ENCODE measurements at regions not wholly inside any gene's neighbourhood (a gene's known extent, or its start where the extent isn't known, plus 50 kb on each side); places are given as distances from the start of the nearest gene placed in this dataset.
"Not testable (repeated sequence)": the region's sequence is repeated elsewhere in the genome, so short reads cannot be mapped to it uniquely, and the experiment has no call there.

DNA sequence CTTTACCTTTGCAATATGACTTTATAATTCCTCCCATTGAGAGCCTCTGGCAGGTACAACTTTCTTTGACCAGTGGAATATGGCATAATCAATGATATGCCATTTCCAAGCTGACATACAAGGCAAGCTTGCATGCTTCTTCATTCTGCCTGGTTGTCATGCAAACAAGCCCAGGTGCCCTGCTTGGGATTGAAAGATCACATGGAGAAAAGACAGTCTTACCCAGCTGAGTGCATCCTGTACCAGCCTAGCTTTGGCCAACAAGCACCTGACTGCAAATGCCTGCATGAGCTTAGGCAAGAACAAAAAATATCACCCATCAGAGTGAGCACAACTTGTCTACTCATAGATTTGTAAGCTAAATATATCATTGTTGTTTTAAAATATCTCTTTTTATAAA is 82.9 kb upstream of the KCND2 start:
- no peak for DNase-seq (ENCODE audit: low read depth)

DNA sequence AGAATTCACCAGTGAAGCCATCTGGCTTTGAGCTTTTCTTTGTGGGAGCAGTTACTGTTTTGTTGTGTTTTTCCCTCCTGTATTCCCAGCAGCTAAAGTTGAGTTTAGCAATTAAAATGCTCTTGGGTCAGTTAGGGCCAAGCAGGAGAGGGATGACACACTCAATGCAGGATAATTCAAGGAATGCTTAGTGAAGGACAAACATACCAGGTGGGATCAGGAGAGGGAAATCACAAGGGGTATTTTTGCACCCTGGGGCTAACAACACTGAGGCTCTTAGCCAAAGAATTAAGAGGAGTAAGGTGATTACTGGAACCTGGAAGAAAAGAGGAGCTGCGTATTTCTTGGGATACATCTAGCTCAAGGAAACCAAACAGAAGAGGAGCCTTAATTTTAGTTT is 82.4 kb upstream of the KCND2 start:
- no peak for DNase-seq (ENCODE audit: low read depth)

DNA sequence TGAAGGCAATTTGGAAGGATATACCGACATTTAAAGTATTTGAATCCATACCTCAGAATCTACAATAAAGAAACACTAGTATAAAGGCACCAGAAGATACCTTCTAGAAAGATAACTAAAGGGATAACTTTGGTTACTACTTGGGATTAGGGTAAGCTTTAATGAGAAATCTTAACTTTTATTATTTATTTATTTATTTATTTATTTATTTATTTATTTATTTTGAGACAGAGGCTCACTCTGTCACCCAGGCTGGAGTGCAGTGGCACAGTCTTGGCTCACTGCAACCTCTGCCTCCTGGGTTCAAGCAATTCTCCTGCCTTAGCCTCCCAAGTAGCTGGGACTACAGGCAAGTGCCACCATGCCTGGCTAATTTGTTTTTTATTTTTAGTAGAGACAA is 81.6 kb upstream of the KCND2 start:
- DNase-seq (ENCODE audit: low read depth): not testable (repeated sequence)

DNA sequence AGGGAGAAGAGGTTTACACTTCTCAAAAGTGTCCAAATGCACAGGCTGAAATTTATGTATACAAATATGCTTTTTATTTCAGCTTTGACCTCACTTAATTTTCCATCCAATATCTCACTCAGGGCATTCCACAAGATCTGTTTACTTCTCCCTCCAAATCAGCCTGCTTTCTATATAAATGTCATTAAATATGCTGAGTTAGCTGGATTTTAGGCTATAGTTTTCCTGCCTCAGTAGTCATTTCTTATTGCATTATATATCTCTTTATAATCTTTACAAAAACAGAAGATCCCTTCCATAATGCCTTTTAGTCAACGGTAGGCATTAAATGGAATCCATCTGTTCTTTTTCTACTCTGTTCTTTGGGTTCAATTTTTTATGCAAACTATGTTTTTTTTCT is 71.7 kb upstream of the KCND2 start:
- DNase-seq (ENCODE audit: low read depth): no peak

DNA sequence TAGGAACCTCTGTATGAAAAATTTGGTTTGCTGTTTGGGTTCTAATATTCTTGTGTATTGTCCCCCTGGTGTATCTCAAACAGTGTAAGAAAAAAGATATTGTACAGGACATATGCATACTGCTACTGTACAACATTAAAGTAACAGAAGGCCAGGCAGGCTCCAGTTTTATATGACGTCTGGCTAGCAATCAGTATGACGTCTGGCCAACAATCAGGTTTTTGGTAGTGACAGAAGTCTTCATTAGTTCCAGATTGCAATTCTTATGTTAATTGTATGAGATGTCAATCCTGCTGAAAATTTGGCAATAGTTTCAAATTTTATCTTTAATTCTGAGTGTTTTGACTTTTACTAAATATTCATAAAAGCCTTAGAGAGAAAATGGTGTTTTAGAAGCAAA is 67.9 kb upstream of the KCND2 start:
- DNase-seq (ENCODE audit: low read depth): no peak

DNA sequence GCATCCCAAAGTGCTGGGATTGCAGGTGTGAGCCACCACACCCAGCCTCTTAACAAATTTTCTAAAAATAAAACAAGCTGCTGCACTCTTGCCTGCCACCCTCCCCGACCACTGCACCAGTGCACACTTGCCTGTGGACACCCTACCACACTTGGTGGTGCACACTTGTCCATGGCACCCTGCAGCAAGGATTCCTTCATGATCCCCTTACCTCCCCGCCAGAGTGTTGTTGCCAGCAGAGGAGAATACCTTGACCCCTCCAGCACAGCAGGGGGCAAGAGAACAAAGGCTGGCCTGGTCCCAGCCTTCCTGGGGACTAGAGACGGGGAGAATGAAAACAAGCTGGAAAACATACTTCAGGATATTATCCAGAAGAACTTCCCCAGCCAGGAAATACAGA is 65.9 kb upstream of the KCND2 start:
- no peak for DNase-seq (ENCODE audit: low read depth)

DNA sequence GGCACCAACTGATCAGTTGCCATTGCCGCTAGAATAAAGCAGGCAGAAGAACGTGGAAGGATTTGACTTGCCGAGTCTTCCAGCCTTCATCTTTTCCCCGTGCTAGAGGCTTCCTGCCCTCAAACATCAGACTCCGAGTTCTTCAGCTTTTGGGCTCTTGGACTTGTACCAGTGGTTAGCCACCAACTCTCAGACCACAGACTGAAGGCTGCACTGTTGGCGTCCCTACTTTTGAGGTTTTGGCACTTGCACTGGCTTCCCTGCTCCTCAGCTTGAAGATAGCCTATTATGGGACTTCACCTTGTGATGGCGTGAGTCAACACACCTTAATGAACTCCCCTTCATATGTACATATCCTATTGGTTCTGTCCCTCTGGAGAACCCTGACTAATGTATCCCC is 57.3 kb upstream of the KCND2 start:
- no peak for DNase-seq (ENCODE audit: low read depth)

DNA sequence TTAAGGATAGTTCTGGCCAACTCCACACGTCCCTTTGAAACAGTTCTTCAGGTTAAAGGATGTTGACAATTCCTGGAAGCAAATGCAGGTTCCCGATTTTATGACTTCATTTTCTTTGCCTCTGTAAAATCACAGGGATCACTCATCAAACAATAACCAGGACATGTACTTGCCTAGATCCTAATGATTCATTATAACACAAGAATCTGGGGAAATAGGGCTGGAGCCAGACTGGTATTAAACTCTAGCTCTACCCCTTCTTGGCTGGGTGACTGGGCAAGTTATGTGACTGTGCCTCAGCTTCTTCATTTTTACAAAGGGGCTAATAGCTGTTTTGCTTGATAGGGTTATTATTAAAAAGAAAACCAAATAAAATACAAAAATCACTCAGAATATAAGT is 56.0 kb upstream of the KCND2 start:
- DNase-seq (ENCODE audit: low read depth): no peak

DNA sequence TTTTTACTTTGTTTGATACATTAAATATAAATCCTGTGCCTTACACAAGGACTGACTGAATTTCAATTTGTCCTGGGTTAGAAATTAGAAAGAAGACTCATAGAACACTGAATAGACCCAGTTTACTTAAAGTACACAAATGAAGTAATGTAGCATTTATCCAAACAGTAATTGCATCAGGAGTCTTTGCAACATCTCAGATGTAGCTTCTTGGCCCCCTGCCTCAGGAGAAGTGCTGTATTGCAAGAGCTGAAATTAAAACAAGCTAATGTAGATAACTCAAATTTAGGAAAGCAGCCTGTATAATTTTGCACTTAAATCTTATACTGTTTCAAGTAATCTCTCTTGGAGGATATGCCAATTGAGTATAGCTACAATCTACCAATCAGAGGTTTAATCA is 54.3 kb upstream of the KCND2 start:
- DNase-seq (ENCODE audit: low read depth): no peak

DNA sequence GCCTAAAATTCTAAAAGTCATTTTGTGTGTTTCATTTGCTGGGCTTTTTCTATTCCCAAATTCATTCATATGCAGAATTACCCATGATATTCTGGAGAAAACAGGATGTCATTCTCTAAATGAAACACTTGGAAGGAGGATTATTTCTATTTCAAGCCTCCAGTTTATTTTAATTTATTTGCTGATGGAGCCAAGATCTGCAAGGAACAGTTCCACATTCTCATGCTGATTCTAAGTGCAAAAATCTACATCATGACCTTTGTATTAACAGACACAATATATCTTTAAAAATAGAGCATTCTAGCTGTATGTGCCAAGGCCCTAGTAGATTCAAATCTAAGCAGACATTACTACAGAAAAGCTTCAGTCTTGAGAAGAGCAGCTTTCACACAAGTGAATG is 51.3 kb upstream of the KCND2 start:
- DNase-seq (ENCODE audit: low read depth): no peak
